ENCODE measurements at regions not wholly inside any gene's neighbourhood (a gene's known extent, or its start where the extent isn't known, plus 50 kb on each side); places are given as distances from the start of the nearest gene placed in this dataset.

DNA sequence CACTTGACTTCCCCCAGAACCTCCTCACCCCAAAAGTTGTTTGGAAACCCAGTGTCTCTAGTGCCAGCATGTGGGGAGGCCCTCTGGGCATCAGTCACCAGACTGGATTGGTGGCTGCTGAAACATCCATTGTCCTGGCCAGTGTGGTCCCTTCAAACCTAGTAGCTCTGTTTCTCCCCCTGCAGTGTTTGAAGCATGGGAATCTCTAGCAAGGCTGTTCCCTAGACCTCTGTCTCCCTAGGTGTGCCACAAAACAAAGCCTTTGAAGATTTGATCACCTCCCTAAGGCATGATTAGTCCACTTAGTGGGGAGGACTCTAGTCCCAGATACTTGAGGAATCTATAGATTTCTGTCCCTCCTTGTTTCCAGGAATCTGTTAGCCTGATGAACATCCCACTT is 60.3 kb downstream of the ARF6 start:
- TF ChIP-seq POLR2A (IDR thresholded peaks at IDR 0.05), result no peak
- TF ChIP-seq, protein P1, sequence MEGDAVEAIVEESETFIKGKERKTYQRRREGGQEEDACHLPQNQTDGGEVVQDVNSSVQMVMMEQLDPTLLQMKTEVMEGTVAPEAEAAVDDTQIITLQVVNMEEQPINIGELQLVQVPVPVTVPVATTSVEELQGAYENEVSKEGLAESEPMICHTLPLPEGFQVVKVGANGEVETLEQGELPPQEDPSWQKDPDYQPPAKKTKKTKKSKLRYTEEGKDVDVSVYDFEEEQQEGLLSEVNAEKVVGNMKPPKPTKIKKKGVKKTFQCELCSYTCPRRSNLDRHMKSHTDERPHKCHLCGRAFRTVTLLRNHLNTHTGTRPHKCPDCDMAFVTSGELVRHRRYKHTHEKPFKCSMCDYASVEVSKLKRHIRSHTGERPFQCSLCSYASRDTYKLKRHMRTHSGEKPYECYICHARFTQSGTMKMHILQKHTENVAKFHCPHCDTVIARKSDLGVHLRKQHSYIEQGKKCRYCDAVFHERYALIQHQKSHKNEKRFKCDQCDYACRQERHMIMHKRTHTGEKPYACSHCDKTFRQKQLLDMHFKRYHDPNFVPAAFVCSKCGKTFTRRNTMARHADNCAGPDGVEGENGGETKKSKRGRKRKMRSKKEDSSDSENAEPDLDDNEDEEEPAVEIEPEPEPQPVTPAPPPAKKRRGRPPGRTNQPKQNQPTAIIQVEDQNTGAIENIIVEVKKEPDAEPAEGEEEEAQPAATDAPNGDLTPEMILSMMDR (IDR thresholded peaks at IDR 0.05), result no peak

Measured in esophagus squamous epithelium (tissue), 4 donors.